H9 (cell line): ENCODE measurements at regions not wholly inside any gene's neighbourhood (a gene's known extent, or its start where the extent isn't known, plus 50 kb on each side); places are given as distances from the start of the nearest gene placed in this dataset.

Experiments used
- DNase-seq: peaks from one replicate; pipeline ENCODE4 v3.0.0-alpha.2; 2017
- H2AFZ ChIP-seq: one replicate; pipeline ENCODE4 v1.6.1; 2013; ENCODE audit warnings: mild to moderate bottlenecking, low read length, control low read depth, moderate library complexity
- H2AK5ac ChIP-seq: 2 replicates; pipeline ENCODE4 v1.6.1; 2013; ENCODE audit warnings: low read length, control low read depth, mixed read lengths; ENCODE audit not compliant: insufficient read length
- H2BK120ac ChIP-seq: one replicate; pipeline ENCODE4 v1.6.1; 2013; ENCODE audit warnings: low read depth, mild to moderate bottlenecking, low read length, control low read depth, inconsistent platforms; ENCODE audit not compliant: poor library complexity, severe bottlenecking
- H2BK12ac ChIP-seq: 2 replicates; pipeline ENCODE4 v1.6.1; 2013; ENCODE audit warnings: low read length, control low read depth, mixed read lengths, low read depth; ENCODE audit not compliant: insufficient read length
- H2BK15ac ChIP-seq: 2 replicates; pipeline ENCODE4 v1.6.1; 2013; ENCODE audit warnings: low read depth, low read length, control low read depth
- H2BK20ac ChIP-seq: one replicate; pipeline ENCODE4 v1.6.1; 2013; ENCODE audit warnings: low read depth, mild to moderate bottlenecking, low read length, control low read depth, inconsistent platforms; ENCODE audit not compliant: poor library complexity, severe bottlenecking
- H2BK5ac ChIP-seq: 2 replicates; pipeline ENCODE4 v1.6.1; 2013; ENCODE audit warnings: low read length, control low read depth, mixed read lengths; ENCODE audit not compliant: insufficient read length
- H3K14ac ChIP-seq: 2 replicates; pipeline ENCODE4 v1.6.1; 2013; ENCODE audit warnings: low read length, control low read depth; ENCODE audit not compliant: insufficient read depth
- H3K18ac ChIP-seq: 2 replicates; pipeline ENCODE4 v1.6.1; 2013; ENCODE audit warnings: low read depth, mild to moderate bottlenecking, mixed read lengths, low read length, control low read depth; ENCODE audit not compliant: insufficient read length
- H3K23ac ChIP-seq: 2 replicates; pipeline ENCODE4 v1.6.1; 2013; ENCODE audit warnings: low read length, control low read depth, mixed read lengths, low read depth; ENCODE audit not compliant: insufficient read length
- H3K23me2 ChIP-seq: 2 replicates; pipeline ENCODE4 v1.6.1; 2013; ENCODE audit warnings: low read depth, mild to moderate bottlenecking, mixed read lengths, low read length, control low read depth; ENCODE audit not compliant: insufficient read length, poor library complexity, severe bottlenecking
- H3K27ac ChIP-seq: 2 replicates; pipeline ENCODE4 v1.5.1; 2013; ENCODE audit warnings: low read length, control low read depth, mixed read lengths, low read depth; ENCODE audit not compliant: insufficient read length
- H3K27me3 ChIP-seq: 2 replicates; pipeline ENCODE4 v1.6.1; 2013; ENCODE audit warnings: low read length, control low read depth, inconsistent platforms; ENCODE audit not compliant: insufficient read depth
- H3K4ac ChIP-seq: 2 replicates; pipeline ENCODE4 v1.6.1; 2013; ENCODE audit warnings: low read depth, mild to moderate bottlenecking, control low read depth, inconsistent platforms, low read length, moderate library complexity
- H3K4me1 ChIP-seq: 2 replicates; pipeline ENCODE4 v1.6.1; 2013; ENCODE audit warnings: low read length, control low read depth, inconsistent platforms; ENCODE audit not compliant: insufficient read depth
- H3K4me2 ChIP-seq: 2 replicates; pipeline ENCODE4 v1.6.1; 2013; ENCODE audit warnings: low read length, control low read depth, mixed read lengths; ENCODE audit not compliant: insufficient read length, insufficient read depth
- H3K56ac ChIP-seq: 2 replicates; pipeline ENCODE4 v1.6.1; 2013; ENCODE audit warnings: low read depth, mild to moderate bottlenecking, mixed read lengths, low read length, control low read depth; ENCODE audit not compliant: insufficient read length
- H3K79me1 ChIP-seq: 2 replicates; pipeline ENCODE4 v1.6.1; 2013; ENCODE audit warnings: low read depth, mild to moderate bottlenecking, moderate library complexity, low read length, control low read depth, inconsistent platforms; ENCODE audit not compliant: insufficient read depth, poor library complexity, severe bottlenecking
- H3K79me2 ChIP-seq: 2 replicates; pipeline ENCODE4 v1.6.1; 2013; ENCODE audit warnings: low read length, control low read depth, inconsistent platforms; ENCODE audit not compliant: insufficient read depth
- H3K9ac ChIP-seq: 2 replicates; pipeline ENCODE4 v1.6.1; 2013; ENCODE audit warnings: low read length, control low read depth, mixed read lengths; ENCODE audit not compliant: insufficient read length; ENCODE audit errors: extremely low read depth
- H3K9me3 ChIP-seq: one replicate; pipeline ENCODE4 v1.6.1; 2013; ENCODE audit warnings: low read depth, low read length, inconsistent platforms; ENCODE audit not compliant: control insufficient read depth
- H3T11ph ChIP-seq: one replicate; pipeline ENCODE4 v1.6.1; 2013; ENCODE audit warnings: mild to moderate bottlenecking, low read length, control low read depth, inconsistent platforms
- H4K20me1 ChIP-seq: one replicate; pipeline ENCODE4 v1.6.1; 2013; ENCODE audit not compliant: control insufficient read depth, insufficient read length, insufficient read depth
- H4K5ac ChIP-seq: 2 replicates; pipeline ENCODE4 v1.6.1; 2013; ENCODE audit warnings: low read depth, mild to moderate bottlenecking, mixed read lengths, low read length, control low read depth; ENCODE audit not compliant: insufficient read length
- H4K8ac ChIP-seq: replicated peaks from 2 replicates; pipeline ENCODE4 v1.6.1; 2013; ENCODE audit warnings: low read length, control low read depth, mixed read lengths, low read depth; ENCODE audit not compliant: insufficient read length
- H4K91ac ChIP-seq: 2 replicates; pipeline ENCODE4 v1.6.1; 2013; ENCODE audit warnings: low read depth, mild to moderate bottlenecking, moderate library complexity, mixed read lengths, low read length, control low read depth; ENCODE audit not compliant: insufficient read length
- H3K27ac Mint-ChIP-seq, 3 experiments: 2 replicates in 2 of 3; 3 replicates in 1 of 3; pipeline ENCODE4 v1.8.0; 2020 to 2021; ENCODE audit warnings: mixed read lengths in 3 of 3, mild to moderate bottlenecking in 1 of 3, moderate library complexity in 1 of 3
- H3K27me3 Mint-ChIP-seq: 2 replicates; pipeline ENCODE4 v1.8.0; 2021; ENCODE audit warnings: low read depth, mild to moderate bottlenecking, moderate library complexity, mixed read lengths
- H3K36me3 Mint-ChIP-seq, 3 experiments: 2 replicates in 2 of 3; 3 replicates in 1 of 3; pipeline ENCODE4 v1.8.0; 2020 to 2021; ENCODE audit warnings: low read depth in 3 of 3, mixed read lengths in 3 of 3; ENCODE audit not compliant: insufficient read depth in 1 of 3
- H3K4me1 Mint-ChIP-seq, 2 experiments: 2 replicates each; pipeline ENCODE4 v1.8.0; 2020; ENCODE audit warnings: mixed read lengths in 2 of 2
- H3K4me3 Mint-ChIP-seq, 2 experiments: 2 replicates in 1 of 2; 3 replicates in 1 of 2; pipeline ENCODE4 v1.8.0; 2020 to 2021; ENCODE audit warnings: mild to moderate bottlenecking in 2 of 2, mixed read lengths in 2 of 2, moderate library complexity in 1 of 2
- H3K9me3 Mint-ChIP-seq, 2 experiments: 2 replicates in 1 of 2; 3 replicates in 1 of 2; pipeline ENCODE4 v1.8.0; 2020; ENCODE audit warnings: mild to moderate bottlenecking in 2 of 2, mixed read lengths in 2 of 2, moderate library complexity in 1 of 2
- WGBS: extraction: QIAGEN DNeasy Blood & Tissue Kit; methylation state at CpG from one replicate; pipeline ENCODE4 v1.1.7; 2013; ENCODE audit warnings: missing lambda C conversion rate, low lambda C conversion rate, mixed read lengths; ENCODE audit not compliant: insufficient read length; ENCODE audit errors: extremely low coverage; 5-methylcytosine and 5-hydroxymethylcytosine counted together
- TF ChIP-seq, protein P1 (sequence below): fragments of 200-600 bp; sonication (generic); conservative IDR thresholded peaks from 3 replicates; pipeline ENCODE4 v1.8.0; 2021; ENCODE audit warnings: antibody characterized with exemption, mild to moderate bottlenecking

DNA sequence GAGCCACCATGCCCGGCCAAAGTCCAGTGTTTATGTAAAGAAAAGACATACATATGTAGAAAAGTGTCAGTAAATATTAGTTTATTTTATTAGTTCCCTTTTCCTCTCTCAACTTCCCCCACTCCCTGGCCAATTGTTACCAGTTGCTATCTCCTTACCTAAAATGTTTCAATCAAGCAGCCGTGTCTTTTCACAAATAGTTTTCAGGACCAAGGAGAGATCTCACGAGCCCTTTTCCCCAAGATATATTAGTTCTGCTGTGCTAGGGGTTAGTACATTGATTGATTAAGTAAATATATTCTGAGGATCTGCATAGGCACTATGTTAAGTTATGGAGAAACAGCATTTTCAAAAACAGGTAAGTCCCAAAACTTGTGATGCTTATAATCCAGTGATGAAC lies 87.4 kb downstream of the ZIC4 start:
- no peak overlapping the region for H3T11ph ChIP-seq
- H3K9ac ChIP-seq: no peak overlapping the region
- no peaks in the 10 kb centered on the region for H3K23me2 ChIP-seq
- H3K79me2 ChIP-seq: no peaks in the 10 kb centered on the region
- H3K4ac ChIP-seq: no peak overlapping the region
- H4K91ac ChIP-seq: no peak overlapping the region
- no peak overlapping the region for H2AK5ac ChIP-seq
- H2AFZ ChIP-seq: no peak overlapping the region
- no peak for DNase-seq
- H2BK12ac ChIP-seq: no peak overlapping the region
- no peaks in the 10 kb centered on the region for H3K9me3 ChIP-seq
- H3K27me3 ChIP-seq: no peaks in the 10 kb centered on the region
- no peak overlapping the region for H2BK5ac ChIP-seq
- peaks cover 4 to 6% of the 10 kb centered on the region in 2 experiments for H3K4me1 Mint-ChIP-seq
- H2BK20ac ChIP-seq: no peak overlapping the region
- TF ChIP-seq, protein P1, sequence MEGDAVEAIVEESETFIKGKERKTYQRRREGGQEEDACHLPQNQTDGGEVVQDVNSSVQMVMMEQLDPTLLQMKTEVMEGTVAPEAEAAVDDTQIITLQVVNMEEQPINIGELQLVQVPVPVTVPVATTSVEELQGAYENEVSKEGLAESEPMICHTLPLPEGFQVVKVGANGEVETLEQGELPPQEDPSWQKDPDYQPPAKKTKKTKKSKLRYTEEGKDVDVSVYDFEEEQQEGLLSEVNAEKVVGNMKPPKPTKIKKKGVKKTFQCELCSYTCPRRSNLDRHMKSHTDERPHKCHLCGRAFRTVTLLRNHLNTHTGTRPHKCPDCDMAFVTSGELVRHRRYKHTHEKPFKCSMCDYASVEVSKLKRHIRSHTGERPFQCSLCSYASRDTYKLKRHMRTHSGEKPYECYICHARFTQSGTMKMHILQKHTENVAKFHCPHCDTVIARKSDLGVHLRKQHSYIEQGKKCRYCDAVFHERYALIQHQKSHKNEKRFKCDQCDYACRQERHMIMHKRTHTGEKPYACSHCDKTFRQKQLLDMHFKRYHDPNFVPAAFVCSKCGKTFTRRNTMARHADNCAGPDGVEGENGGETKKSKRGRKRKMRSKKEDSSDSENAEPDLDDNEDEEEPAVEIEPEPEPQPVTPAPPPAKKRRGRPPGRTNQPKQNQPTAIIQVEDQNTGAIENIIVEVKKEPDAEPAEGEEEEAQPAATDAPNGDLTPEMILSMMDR: no peak
- no peaks in the 10 kb centered on the region for H3K79me1 ChIP-seq
- H3K4me3 Mint-ChIP-seq: no peak overlapping the region
- no peak overlapping the region for H3K27ac ChIP-seq
- peaks cover 0 to 5% (median 2%) of the 10 kb centered on the region in 3 experiments; a peak in 3 of 7 replicates for H3K36me3 Mint-ChIP-seq
- peaks cover 3 to 6% of the 10 kb centered on the region in 2 experiments; a peak in 2 of 5 replicates for H3K9me3 Mint-ChIP-seq
- no peak overlapping the region for H3K23ac ChIP-seq
- no peak overlapping the region for H3K56ac ChIP-seq
- H4K20me1 ChIP-seq: no peaks in the 10 kb centered on the region
- no peak overlapping the region for H3K14ac ChIP-seq
- H2BK15ac ChIP-seq: no peak overlapping the region
- H4K8ac ChIP-seq: no peak overlapping the region
- no peak overlapping the region for H2BK120ac ChIP-seq
- no peaks in the 10 kb centered on the region for H3K4me1 ChIP-seq
- H3K4me2 ChIP-seq: no peak overlapping the region
- H3K18ac ChIP-seq: no peak overlapping the region
- peaks cover 3% of the 10 kb centered on the region; the same call in 1 of the 2 replicates for H3K27me3 Mint-ChIP-seq
- H4K5ac ChIP-seq: no peak overlapping the region
- H3K27ac Mint-ChIP-seq: no peak overlapping the region
- no CpG with 5 or more reads among the region's 3 CpGs for WGBS
